ENCODE measurements at regions not wholly inside any gene's neighbourhood (a gene's known extent, or its start where the extent isn't known, plus 50 kb on each side); places are given as distances from the start of the nearest gene placed in this dataset.

DNA sequence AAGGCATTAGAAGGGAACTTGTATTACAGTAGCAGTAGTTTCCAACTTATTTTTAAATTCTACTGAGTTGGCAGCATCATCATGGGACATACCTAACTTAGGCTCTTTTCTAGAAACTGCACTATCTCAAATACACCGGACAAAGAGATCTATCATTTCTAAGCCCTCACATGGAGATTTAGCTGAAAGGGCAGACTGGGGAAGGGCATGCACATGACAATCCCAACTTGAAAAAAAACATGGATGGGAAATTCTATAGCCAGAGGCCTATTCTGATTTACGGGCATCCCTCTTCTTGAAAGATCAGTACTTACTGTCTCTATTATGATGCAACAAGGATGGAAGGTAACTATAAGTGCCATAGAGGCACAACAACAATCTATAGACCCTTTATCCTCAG, 1328.6 kb downstream of the UQCRFS1 start:
- TF ChIP-seq, protein P1, sequence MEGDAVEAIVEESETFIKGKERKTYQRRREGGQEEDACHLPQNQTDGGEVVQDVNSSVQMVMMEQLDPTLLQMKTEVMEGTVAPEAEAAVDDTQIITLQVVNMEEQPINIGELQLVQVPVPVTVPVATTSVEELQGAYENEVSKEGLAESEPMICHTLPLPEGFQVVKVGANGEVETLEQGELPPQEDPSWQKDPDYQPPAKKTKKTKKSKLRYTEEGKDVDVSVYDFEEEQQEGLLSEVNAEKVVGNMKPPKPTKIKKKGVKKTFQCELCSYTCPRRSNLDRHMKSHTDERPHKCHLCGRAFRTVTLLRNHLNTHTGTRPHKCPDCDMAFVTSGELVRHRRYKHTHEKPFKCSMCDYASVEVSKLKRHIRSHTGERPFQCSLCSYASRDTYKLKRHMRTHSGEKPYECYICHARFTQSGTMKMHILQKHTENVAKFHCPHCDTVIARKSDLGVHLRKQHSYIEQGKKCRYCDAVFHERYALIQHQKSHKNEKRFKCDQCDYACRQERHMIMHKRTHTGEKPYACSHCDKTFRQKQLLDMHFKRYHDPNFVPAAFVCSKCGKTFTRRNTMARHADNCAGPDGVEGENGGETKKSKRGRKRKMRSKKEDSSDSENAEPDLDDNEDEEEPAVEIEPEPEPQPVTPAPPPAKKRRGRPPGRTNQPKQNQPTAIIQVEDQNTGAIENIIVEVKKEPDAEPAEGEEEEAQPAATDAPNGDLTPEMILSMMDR (conservative IDR thresholded peaks at IDR 0.05; ENCODE audit: low read length) = no peak
- TF ChIP-seq EZH2phosphoT487 (IDR thresholded peaks at IDR 0.05; ENCODE audit: borderline replicate concordance) = no peak

Measured in Loucy (cell line).